Osteoblast (primary cell): ENCODE measurements at regions not wholly inside any gene's neighbourhood (a gene's known extent, or its start where the extent isn't known, plus 50 kb on each side); places are given as distances from the start of the nearest gene placed in this dataset.
"Not testable (repeated sequence)": the region's sequence is repeated elsewhere in the genome, so short reads cannot be mapped to it uniquely, and the experiment has no call there.

ENCODE experiments used
- DNase-seq: peaks from one replicate; pipeline ENCODE4 v3.0.0; 2011; ENCODE audit warnings: low spot score, mixed read lengths; ENCODE audit not compliant: insufficient read length; ENCODE audit errors: missing footprints
- H2AFZ ChIP-seq: 2 replicates; pipeline ENCODE4 v1.6.0; 2011; ENCODE audit warnings: mild to moderate bottlenecking, low read length
- H3K27ac ChIP-seq: 2 replicates; pipeline ENCODE4 v1.5.1; 2011; ENCODE audit warnings: mild to moderate bottlenecking, low read depth, low read length, moderate library complexity
- H3K27me3 ChIP-seq: 2 replicates; pipeline ENCODE4 v1.6.0; 2012; ENCODE audit warnings: mild to moderate bottlenecking, control low read depth, inconsistent platforms, low read length, moderate library complexity; ENCODE audit not compliant: insufficient read depth
- H3K36me3 ChIP-seq: 2 replicates; pipeline ENCODE4 v1.5.1; 2011; ENCODE audit warnings: mild to moderate bottlenecking, low read length, control low read depth, moderate library complexity; ENCODE audit not compliant: insufficient read depth
- H3K4me1 ChIP-seq: 2 replicates; pipeline ENCODE4 v1.5.1; 2011; ENCODE audit warnings: mild to moderate bottlenecking, low read length, control low read depth, moderate library complexity; ENCODE audit not compliant: insufficient read depth
- H3K4me2 ChIP-seq: 2 replicates; pipeline ENCODE4 v1.6.0; 2011; ENCODE audit warnings: mild to moderate bottlenecking, low read length; ENCODE audit not compliant: insufficient read depth
- H3K4me3 ChIP-seq: fragments of 200-600 bp; sonication (generic); 3 replicates; pipeline ENCODE4 v1.5.1; 2012; ENCODE audit warnings: mild to moderate bottlenecking, low read length, inconsistent platforms; ENCODE audit not compliant: insufficient read depth
- H3K79me2 ChIP-seq: 2 replicates; pipeline ENCODE4 v1.6.0; 2012; ENCODE audit warnings: mild to moderate bottlenecking, low read length, control low read depth, inconsistent platforms; ENCODE audit not compliant: insufficient read depth
- H3K9me3 ChIP-seq: 2 replicates; pipeline ENCODE4 v1.5.1; 2011; ENCODE audit warnings: low read depth, low read length, control low read depth
- H4K20me1 ChIP-seq: 2 replicates; pipeline ENCODE4 v1.6.0; 2012; ENCODE audit warnings: mild to moderate bottlenecking, low read length, control low read depth; ENCODE audit not compliant: insufficient read depth
- CTCF ChIP-seq: IDR thresholded peaks from 2 replicates; pipeline ENCODE4 v1.5.1; 2011; ENCODE audit warnings: mild to moderate bottlenecking, low read depth, low read length, moderate library complexity; ENCODE audit errors: extremely low read depth

GRCh38 chr10:9172276-9172675 is 1117.8 kb downstream of the GATA3 start:
- Histone ChIP-seq H3K4me2 (no peak overlapping the region), H4K20me1 (no peaks in the 10 kb centered on the region), H2AFZ (no peak overlapping the region), H3K36me3 (no peaks in the 10 kb centered on the region), H3K27me3 (no peaks in the 10 kb centered on the region), H3K27ac (no peak overlapping the region), H3K9me3 (peaks cover 2% of the 10 kb centered on the region), H3K79me2 (no peaks in the 10 kb centered on the region), H3K4me1 (no peaks in the 10 kb centered on the region), H3K4me3 (no peak overlapping the region)
- DNase-seq = no peak
- TF ChIP-seq CTCF = no peak

GRCh38 chr10:9175200-9175599 is 1120.7 kb downstream of the GATA3 start:
- H3K4me2 ChIP-seq = no peak overlapping the region
- no peak for TF ChIP-seq CTCF
- H3K79me2 ChIP-seq = no peaks in the 10 kb centered on the region
- no peak overlapping the region for H3K27ac ChIP-seq
- H3K36me3 ChIP-seq = no peaks in the 10 kb centered on the region
- no peak for DNase-seq
- H2AFZ ChIP-seq = no peak overlapping the region
- H3K4me1 ChIP-seq = no peaks in the 10 kb centered on the region
- no peak overlapping the region for H3K4me3 ChIP-seq
- H3K27me3 ChIP-seq = no peaks in the 10 kb centered on the region
- peaks cover 2% of the 10 kb centered on the region for H3K9me3 ChIP-seq
- no peaks in the 10 kb centered on the region for H4K20me1 ChIP-seq

- not testable (repeated sequence) for H3K9me3 ChIP-seq, H3K4me3 ChIP-seq, H3K27ac ChIP-seq, H3K4me2 ChIP-seq, DNase-seq, H3K27me3 ChIP-seq, H3K4me1 ChIP-seq, H3K36me3 ChIP-seq, H3K79me2 ChIP-seq, H4K20me1 ChIP-seq, H2AFZ ChIP-seq
These were observed 1128.9 kb downstream of the GATA3 start for GRCh38 chr10:9183197-9183880.

- no peaks in the 10 kb centered on the region for H3K36me3 ChIP-seq
- no peak overlapping the region for H3K4me3 ChIP-seq
- no peak for TF ChIP-seq CTCF
- no peaks in the 10 kb centered on the region for H3K79me2 ChIP-seq
- no peak for DNase-seq
- no peaks in the 10 kb centered on the region for H4K20me1 ChIP-seq
- no peak overlapping the region for H3K4me2 ChIP-seq
- no peaks in the 10 kb centered on the region for H3K27me3 ChIP-seq
- no peak overlapping the region for H2AFZ ChIP-seq
- H3K27ac ChIP-seq = no peak overlapping the region
- H3K4me1 ChIP-seq = no peaks in the 10 kb centered on the region
- H3K9me3 ChIP-seq = no peaks in the 10 kb centered on the region
These were observed 1133.7 kb downstream of the GATA3 start for GRCh38 chr10:9188022-9188810.
